H9 (cell line): ENCODE measurements at regions not wholly inside any gene's neighbourhood (a gene's known extent, or its start where the extent isn't known, plus 50 kb on each side); places are given as distances from the start of the nearest gene placed in this dataset.

ENCODE experiments used
- DNase-seq: peaks from one replicate; pipeline ENCODE4 v3.0.0-alpha.2; 2017
- H2AFZ ChIP-seq: one replicate; pipeline ENCODE4 v1.6.1; 2013; ENCODE audit warnings: mild to moderate bottlenecking, low read length, control low read depth, moderate library complexity
- H2AK5ac ChIP-seq: 2 replicates; pipeline ENCODE4 v1.6.1; 2013; ENCODE audit warnings: low read length, control low read depth, mixed read lengths; ENCODE audit not compliant: insufficient read length
- H2BK120ac ChIP-seq: one replicate; pipeline ENCODE4 v1.6.1; 2013; ENCODE audit warnings: low read depth, mild to moderate bottlenecking, low read length, control low read depth, inconsistent platforms; ENCODE audit not compliant: poor library complexity, severe bottlenecking
- H2BK12ac ChIP-seq: 2 replicates; pipeline ENCODE4 v1.6.1; 2013; ENCODE audit warnings: low read length, control low read depth, mixed read lengths, low read depth; ENCODE audit not compliant: insufficient read length
- H2BK15ac ChIP-seq: 2 replicates; pipeline ENCODE4 v1.6.1; 2013; ENCODE audit warnings: low read depth, low read length, control low read depth
- H2BK20ac ChIP-seq: one replicate; pipeline ENCODE4 v1.6.1; 2013; ENCODE audit warnings: low read depth, mild to moderate bottlenecking, low read length, control low read depth, inconsistent platforms; ENCODE audit not compliant: poor library complexity, severe bottlenecking
- H2BK5ac ChIP-seq: 2 replicates; pipeline ENCODE4 v1.6.1; 2013; ENCODE audit warnings: low read length, control low read depth, mixed read lengths; ENCODE audit not compliant: insufficient read length
- H3K14ac ChIP-seq: 2 replicates; pipeline ENCODE4 v1.6.1; 2013; ENCODE audit warnings: low read length, control low read depth; ENCODE audit not compliant: insufficient read depth
- H3K18ac ChIP-seq: 2 replicates; pipeline ENCODE4 v1.6.1; 2013; ENCODE audit warnings: low read depth, mild to moderate bottlenecking, mixed read lengths, low read length, control low read depth; ENCODE audit not compliant: insufficient read length
- H3K23ac ChIP-seq: 2 replicates; pipeline ENCODE4 v1.6.1; 2013; ENCODE audit warnings: low read length, control low read depth, mixed read lengths, low read depth; ENCODE audit not compliant: insufficient read length
- H3K23me2 ChIP-seq: 2 replicates; pipeline ENCODE4 v1.6.1; 2013; ENCODE audit warnings: low read depth, mild to moderate bottlenecking, mixed read lengths, low read length, control low read depth; ENCODE audit not compliant: insufficient read length, poor library complexity, severe bottlenecking
- H3K27ac ChIP-seq: 2 replicates; pipeline ENCODE4 v1.5.1; 2013; ENCODE audit warnings: low read length, control low read depth, mixed read lengths, low read depth; ENCODE audit not compliant: insufficient read length
- H3K27me3 ChIP-seq: 2 replicates; pipeline ENCODE4 v1.6.1; 2013; ENCODE audit warnings: low read length, control low read depth, inconsistent platforms; ENCODE audit not compliant: insufficient read depth
- H3K4ac ChIP-seq: 2 replicates; pipeline ENCODE4 v1.6.1; 2013; ENCODE audit warnings: low read depth, mild to moderate bottlenecking, control low read depth, inconsistent platforms, low read length, moderate library complexity
- H3K4me1 ChIP-seq: 2 replicates; pipeline ENCODE4 v1.6.1; 2013; ENCODE audit warnings: low read length, control low read depth, inconsistent platforms; ENCODE audit not compliant: insufficient read depth
- H3K4me2 ChIP-seq: 2 replicates; pipeline ENCODE4 v1.6.1; 2013; ENCODE audit warnings: low read length, control low read depth, mixed read lengths; ENCODE audit not compliant: insufficient read length, insufficient read depth
- H3K56ac ChIP-seq: 2 replicates; pipeline ENCODE4 v1.6.1; 2013; ENCODE audit warnings: low read depth, mild to moderate bottlenecking, mixed read lengths, low read length, control low read depth; ENCODE audit not compliant: insufficient read length
- H3K79me1 ChIP-seq: 2 replicates; pipeline ENCODE4 v1.6.1; 2013; ENCODE audit warnings: low read depth, mild to moderate bottlenecking, moderate library complexity, low read length, control low read depth, inconsistent platforms; ENCODE audit not compliant: insufficient read depth, poor library complexity, severe bottlenecking
- H3K79me2 ChIP-seq: 2 replicates; pipeline ENCODE4 v1.6.1; 2013; ENCODE audit warnings: low read length, control low read depth, inconsistent platforms; ENCODE audit not compliant: insufficient read depth
- H3K9ac ChIP-seq: 2 replicates; pipeline ENCODE4 v1.6.1; 2013; ENCODE audit warnings: low read length, control low read depth, mixed read lengths; ENCODE audit not compliant: insufficient read length; ENCODE audit errors: extremely low read depth
- H3K9me3 ChIP-seq: one replicate; pipeline ENCODE4 v1.6.1; 2013; ENCODE audit warnings: low read depth, low read length, inconsistent platforms; ENCODE audit not compliant: control insufficient read depth
- H3T11ph ChIP-seq: one replicate; pipeline ENCODE4 v1.6.1; 2013; ENCODE audit warnings: mild to moderate bottlenecking, low read length, control low read depth, inconsistent platforms
- H4K20me1 ChIP-seq: one replicate; pipeline ENCODE4 v1.6.1; 2013; ENCODE audit not compliant: control insufficient read depth, insufficient read length, insufficient read depth
- H4K5ac ChIP-seq: 2 replicates; pipeline ENCODE4 v1.6.1; 2013; ENCODE audit warnings: low read depth, mild to moderate bottlenecking, mixed read lengths, low read length, control low read depth; ENCODE audit not compliant: insufficient read length
- H4K8ac ChIP-seq: replicated peaks from 2 replicates; pipeline ENCODE4 v1.6.1; 2013; ENCODE audit warnings: low read length, control low read depth, mixed read lengths, low read depth; ENCODE audit not compliant: insufficient read length
- H4K91ac ChIP-seq: 2 replicates; pipeline ENCODE4 v1.6.1; 2013; ENCODE audit warnings: low read depth, mild to moderate bottlenecking, moderate library complexity, mixed read lengths, low read length, control low read depth; ENCODE audit not compliant: insufficient read length
- H3K27ac Mint-ChIP-seq, 3 experiments: 2 replicates in 2 of 3; 3 replicates in 1 of 3; pipeline ENCODE4 v1.8.0; 2020 to 2021; ENCODE audit warnings: mixed read lengths in 3 of 3, mild to moderate bottlenecking in 1 of 3, moderate library complexity in 1 of 3
- H3K27me3 Mint-ChIP-seq: 2 replicates; pipeline ENCODE4 v1.8.0; 2021; ENCODE audit warnings: low read depth, mild to moderate bottlenecking, moderate library complexity, mixed read lengths
- H3K36me3 Mint-ChIP-seq, 3 experiments: 2 replicates in 2 of 3; 3 replicates in 1 of 3; pipeline ENCODE4 v1.8.0; 2020 to 2021; ENCODE audit warnings: low read depth in 3 of 3, mixed read lengths in 3 of 3; ENCODE audit not compliant: insufficient read depth in 1 of 3
- H3K4me1 Mint-ChIP-seq, 2 experiments: 2 replicates each; pipeline ENCODE4 v1.8.0; 2020; ENCODE audit warnings: mixed read lengths in 2 of 2
- H3K4me3 Mint-ChIP-seq, 2 experiments: 2 replicates in 1 of 2; 3 replicates in 1 of 2; pipeline ENCODE4 v1.8.0; 2020 to 2021; ENCODE audit warnings: mild to moderate bottlenecking in 2 of 2, mixed read lengths in 2 of 2, moderate library complexity in 1 of 2
- H3K9me3 Mint-ChIP-seq, 2 experiments: 2 replicates in 1 of 2; 3 replicates in 1 of 2; pipeline ENCODE4 v1.8.0; 2020; ENCODE audit warnings: mild to moderate bottlenecking in 2 of 2, mixed read lengths in 2 of 2, moderate library complexity in 1 of 2
- WGBS: extraction: QIAGEN DNeasy Blood & Tissue Kit; methylation state at CpG from one replicate; pipeline ENCODE4 v1.1.7; 2013; ENCODE audit warnings: missing lambda C conversion rate, low lambda C conversion rate, mixed read lengths; ENCODE audit not compliant: insufficient read length; ENCODE audit errors: extremely low coverage; 5-methylcytosine and 5-hydroxymethylcytosine counted together
- TF ChIP-seq, protein P1 (sequence below): fragments of 200-600 bp; sonication (generic); conservative IDR thresholded peaks from 3 replicates; pipeline ENCODE4 v1.8.0; 2021; ENCODE audit warnings: antibody characterized with exemption, mild to moderate bottlenecking

- Histone ChIP-seq H3K23ac (no peak overlapping the region), H3K4me2 (no peak overlapping the region), H3K27ac (no peak overlapping the region), H3K18ac (peak overlapping the region; percentile 67), H2BK12ac (no peak overlapping the region), H2AK5ac (no peak overlapping the region), H4K91ac (no peak overlapping the region), H2AFZ (no peak overlapping the region), H3K14ac (no peak overlapping the region), H3T11ph (no peak overlapping the region), H3K27me3 (no peaks in the 10 kb centered on the region), H3K56ac (no peak overlapping the region), H4K8ac (no peak overlapping the region), H4K5ac (no peak overlapping the region), H2BK5ac (no peak overlapping the region), H3K79me1 (no peaks in the 10 kb centered on the region), H4K20me1 (no peaks in the 10 kb centered on the region), H3K79me2 (no peaks in the 10 kb centered on the region; the same call in 1 of the 2 replicates), H3K4me1 (no peaks in the 10 kb centered on the region; the same call in 1 of the 2 replicates), H2BK120ac (peak overlapping the region; percentile 87), H3K9ac (no peak overlapping the region), H3K4ac (no peak overlapping the region), H2BK20ac (peak overlapping the region; percentile 98), H2BK15ac (no peak overlapping the region), H3K9me3 (no peaks in the 10 kb centered on the region), H3K23me2 (no peaks in the 10 kb centered on the region)
- H3K27me3 Mint-ChIP-seq = no peaks in the 10 kb centered on the region
- no peak for DNase-seq
- no peaks in the 10 kb centered on the region; a peak in 1 of 5 replicates for H3K9me3 Mint-ChIP-seq
- no peak overlapping the region for H3K4me3 Mint-ChIP-seq
- H3K36me3 Mint-ChIP-seq = no peaks in the 10 kb centered on the region; a peak in 1 of 7 replicates
- H3K27ac Mint-ChIP-seq = peak overlapping the region in 2 of 3 experiments; percentile 39 to 62; a peak in 2 of 7 replicates
- no CpG with 5 or more reads among the region's 2 CpGs for WGBS
- H3K4me1 Mint-ChIP-seq = peaks cover 21 to 22% of the 10 kb centered on the region in 2 experiments
- TF ChIP-seq, protein P1, sequence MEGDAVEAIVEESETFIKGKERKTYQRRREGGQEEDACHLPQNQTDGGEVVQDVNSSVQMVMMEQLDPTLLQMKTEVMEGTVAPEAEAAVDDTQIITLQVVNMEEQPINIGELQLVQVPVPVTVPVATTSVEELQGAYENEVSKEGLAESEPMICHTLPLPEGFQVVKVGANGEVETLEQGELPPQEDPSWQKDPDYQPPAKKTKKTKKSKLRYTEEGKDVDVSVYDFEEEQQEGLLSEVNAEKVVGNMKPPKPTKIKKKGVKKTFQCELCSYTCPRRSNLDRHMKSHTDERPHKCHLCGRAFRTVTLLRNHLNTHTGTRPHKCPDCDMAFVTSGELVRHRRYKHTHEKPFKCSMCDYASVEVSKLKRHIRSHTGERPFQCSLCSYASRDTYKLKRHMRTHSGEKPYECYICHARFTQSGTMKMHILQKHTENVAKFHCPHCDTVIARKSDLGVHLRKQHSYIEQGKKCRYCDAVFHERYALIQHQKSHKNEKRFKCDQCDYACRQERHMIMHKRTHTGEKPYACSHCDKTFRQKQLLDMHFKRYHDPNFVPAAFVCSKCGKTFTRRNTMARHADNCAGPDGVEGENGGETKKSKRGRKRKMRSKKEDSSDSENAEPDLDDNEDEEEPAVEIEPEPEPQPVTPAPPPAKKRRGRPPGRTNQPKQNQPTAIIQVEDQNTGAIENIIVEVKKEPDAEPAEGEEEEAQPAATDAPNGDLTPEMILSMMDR = no peak
These were observed 243.1 kb downstream of the ALDH8A1 start for GRCh38 chr6:134706806-134707205.
